ENCODE measurements at regions not wholly inside any gene's neighbourhood (a gene's known extent, or its start where the extent isn't known, plus 50 kb on each side); places are given as distances from the start of the nearest gene placed in this dataset.

- H3K36me3 ChIP-seq (ENCODE audit: low read depth, missing control alignments), result no peaks in the 10 kb centered on the region
- TF ChIP-seq CTCF (IDR thresholded peaks at IDR 0.05) (no peak), POLR2A (IDR thresholded peaks at IDR 0.05) (no peak)
- intact Hi-C loops (cut with DNase I; ENCODE audit: low total_unique reads), result no loop called here
- no peak overlapping the region for H3K4me3 ChIP-seq
- no peaks in the 10 kb centered on the region for H3K27me3 ChIP-seq
- H3K27ac ChIP-seq, result no peak overlapping the region
- no peaks in the 10 kb centered on the region for H3K9me3 ChIP-seq
- DNase-seq, result no peak
- WGBS, 2 donors, result 77 to 82% methylated on average over 4 of the region's 4 CpGs
- no peaks in the 10 kb centered on the region for H3K4me1 ChIP-seq
Observed at GRCh38 chr7:116340201-116340847, 130.0 kb downstream of the TES start.

GRCh38 chr7:116340943-116341907, 130.9 kb downstream of the TES start:
- no peaks in the 10 kb centered on the region for H3K4me1 ChIP-seq
- H3K27me3 ChIP-seq, result no peaks in the 10 kb centered on the region
- no peak overlapping the region for H3K4me3 ChIP-seq
- TF ChIP-seq CTCF (IDR thresholded peaks at IDR 0.05), result no peak
- TF ChIP-seq POLR2A (IDR thresholded peaks at IDR 0.05), result no peak
- no peaks in the 10 kb centered on the region for H3K36me3 ChIP-seq (ENCODE audit: low read depth, missing control alignments)
- intact Hi-C loops (cut with DNase I; ENCODE audit: low total_unique reads), result no loop called here
- WGBS, 2 donors, result 87% methylated on average over 9 of the region's 9 CpGs
- no peak for DNase-seq
- H3K9me3 ChIP-seq, result no peaks in the 10 kb centered on the region
- no peak overlapping the region for H3K27ac ChIP-seq

GRCh38 chr7:116342125-116342524, 131.8 kb downstream of the TES start:
- intact Hi-C loops (cut with DNase I; ENCODE audit: low total_unique reads), result no loop called here
- no peak for DNase-seq

GRCh38 chr7:116347151-116347832, 137.0 kb downstream of the TES start:
- Histone ChIP-seq H3K4me3 (no peak overlapping the region), H3K27ac (no peak overlapping the region), H3K4me1 (no peaks in the 10 kb centered on the region), H3K36me3 (ENCODE audit: low read depth, missing control alignments) (no peaks in the 10 kb centered on the region), H3K27me3 (no peaks in the 10 kb centered on the region), H3K9me3 (no peaks in the 10 kb centered on the region)
- TF ChIP-seq CTCF (IDR thresholded peaks at IDR 0.05) (no peak), POLR2A (IDR thresholded peaks at IDR 0.05) (no peak)
- 97 to 98% methylated on average over 3 of the region's 3 CpGs for WGBS, 2 donors
- intact Hi-C loops (cut with DNase I; ENCODE audit: low total_unique reads), result no loop called here
- no peak for DNase-seq

More at GRCh38 chr7:116342125-116342524, 131.8 kb downstream of the TES start:
- no peaks in the 10 kb centered on the region for H3K9me3 ChIP-seq
- no peaks in the 10 kb centered on the region for H3K27me3 ChIP-seq
- TF ChIP-seq POLR2A (IDR thresholded peaks at IDR 0.05) (no peak), CTCF (IDR thresholded peaks at IDR 0.05) (no peak)
- H3K4me1 ChIP-seq, result no peaks in the 10 kb centered on the region
- H3K27ac ChIP-seq, result no peak overlapping the region
- H3K4me3 ChIP-seq, result no peak overlapping the region
- H3K36me3 ChIP-seq (ENCODE audit: low read depth, missing control alignments), result no peaks in the 10 kb centered on the region

Data from testis (tissue), 2 donors.